ENCODE measurements at regions not wholly inside any gene's neighbourhood (a gene's known extent, or its start where the extent isn't known, plus 50 kb on each side); places are given as distances from the start of the nearest gene placed in this dataset.

GRCh38 chr5:15085671-15086070 lies 214.1 kb upstream of the ANKH start:
- H3K4me3 ChIP-seq (ENCODE audit: low read depth, low read length) = no peak overlapping the region
- no peak for DNase-seq (ENCODE audit: low read depth)
- TF ChIP-seq CTCF (IDR thresholded peaks at IDR 0.05; ENCODE audit: insufficient read depth, low read depth, low read length) = no peak

GRCh38 chr5:15082096-15082495 lies 210.5 kb upstream of the ANKH start:
- DNase-seq (ENCODE audit: low read depth) = no peak
- no peak for TF ChIP-seq CTCF (IDR thresholded peaks at IDR 0.05; ENCODE audit: insufficient read depth, low read depth, low read length)
- no peak overlapping the region for H3K4me3 ChIP-seq (ENCODE audit: low read depth, low read length)

- no peak for DNase-seq (ENCODE audit: low read depth)
- no peak overlapping the region for H3K4me3 ChIP-seq (ENCODE audit: low read depth, low read length)
- TF ChIP-seq CTCF (IDR thresholded peaks at IDR 0.05; ENCODE audit: insufficient read depth, low read depth, low read length) = no peak
Observed at GRCh38 chr5:15080219-15080618, 208.6 kb upstream of the ANKH start.

- no peak overlapping the region for H3K4me3 ChIP-seq (ENCODE audit: low read depth, low read length)
- TF ChIP-seq CTCF (IDR thresholded peaks at IDR 0.05; ENCODE audit: insufficient read depth, low read depth, low read length) = no peak
- DNase-seq (ENCODE audit: low read depth) = no peak
Observed at GRCh38 chr5:15079566-15079965, 208.0 kb upstream of the ANKH start.

GRCh38 chr5:15074651-15075050 lies 203.1 kb upstream of the ANKH start:
- DNase-seq (ENCODE audit: low read depth) = no peak
- no peak overlapping the region for H3K4me3 ChIP-seq (ENCODE audit: low read depth, low read length)
- TF ChIP-seq CTCF (IDR thresholded peaks at IDR 0.05; ENCODE audit: insufficient read depth, low read depth, low read length) = no peak

GRCh38 chr5:15073453-15073852 lies 201.9 kb upstream of the ANKH start:
- no peak for DNase-seq (ENCODE audit: low read depth)
- TF ChIP-seq CTCF (IDR thresholded peaks at IDR 0.05; ENCODE audit: insufficient read depth, low read depth, low read length) = no peak
- H3K4me3 ChIP-seq (ENCODE audit: low read depth, low read length) = no peak overlapping the region

GRCh38 chr5:15070907-15071306 lies 199.3 kb upstream of the ANKH start:
- TF ChIP-seq CTCF (IDR thresholded peaks at IDR 0.05; ENCODE audit: insufficient read depth, low read depth, low read length) = no peak
- H3K4me3 ChIP-seq (ENCODE audit: low read depth, low read length) = no peak overlapping the region
- no peak for DNase-seq (ENCODE audit: low read depth)

Measured in fibroblast of villous mesenchyme (primary cell).